Keratinocyte (primary cell): ENCODE measurements at regions not wholly inside any gene's neighbourhood (a gene's known extent, or its start where the extent isn't known, plus 50 kb on each side); places are given as distances from the start of the nearest gene placed in this dataset.

ENCODE experiments used
- EZH2 ChIP-seq: IDR thresholded peaks from one replicate; pipeline ENCODE4 v1.6.1; 2012; ENCODE audit warnings: inconsistent platforms, mild to moderate bottlenecking, low read length, moderate library complexity
- TF ChIP-seq, protein P1 (sequence below), 3 experiments: IDR thresholded peaks in 1 of 3; conservative IDR thresholded peaks in 1 of 3; optimal IDR thresholded peaks in 1 of 3; 2 replicates in 2 of 3; 3 replicates in 1 of 3; pipeline versions ENCODE3 to v1.5.1; 2011; ENCODE audit warnings: low read length in 3 of 3, mild to moderate bottlenecking in 3 of 3, moderate library complexity in 2 of 3, control low read depth in 1 of 3, inconsistent platforms in 1 of 3; ENCODE audit not compliant: insufficient read depth in 2 of 3; ENCODE audit errors: extremely low read depth in 1 of 3

DNA sequence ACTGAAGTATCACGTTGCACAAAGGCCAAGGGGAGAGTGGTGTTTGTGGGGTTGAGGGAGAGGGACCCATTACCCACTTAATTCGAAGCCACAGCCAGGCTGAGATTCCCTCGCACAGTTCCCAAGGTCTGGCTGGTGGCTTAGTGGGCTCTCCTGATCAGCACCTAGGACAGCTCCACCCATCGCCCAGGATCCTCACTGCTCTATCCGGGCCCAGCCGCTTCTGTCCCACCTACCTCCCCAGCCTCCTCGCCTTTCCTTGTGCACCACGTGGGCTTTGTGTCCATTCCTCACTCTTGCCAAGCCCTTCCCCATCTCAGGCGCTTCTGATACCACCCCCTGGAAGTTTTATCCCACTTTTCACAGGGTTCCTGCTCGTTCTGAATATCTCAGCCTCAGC lies 163.5 kb downstream of the CCT6B start:
- TF ChIP-seq, protein P1, sequence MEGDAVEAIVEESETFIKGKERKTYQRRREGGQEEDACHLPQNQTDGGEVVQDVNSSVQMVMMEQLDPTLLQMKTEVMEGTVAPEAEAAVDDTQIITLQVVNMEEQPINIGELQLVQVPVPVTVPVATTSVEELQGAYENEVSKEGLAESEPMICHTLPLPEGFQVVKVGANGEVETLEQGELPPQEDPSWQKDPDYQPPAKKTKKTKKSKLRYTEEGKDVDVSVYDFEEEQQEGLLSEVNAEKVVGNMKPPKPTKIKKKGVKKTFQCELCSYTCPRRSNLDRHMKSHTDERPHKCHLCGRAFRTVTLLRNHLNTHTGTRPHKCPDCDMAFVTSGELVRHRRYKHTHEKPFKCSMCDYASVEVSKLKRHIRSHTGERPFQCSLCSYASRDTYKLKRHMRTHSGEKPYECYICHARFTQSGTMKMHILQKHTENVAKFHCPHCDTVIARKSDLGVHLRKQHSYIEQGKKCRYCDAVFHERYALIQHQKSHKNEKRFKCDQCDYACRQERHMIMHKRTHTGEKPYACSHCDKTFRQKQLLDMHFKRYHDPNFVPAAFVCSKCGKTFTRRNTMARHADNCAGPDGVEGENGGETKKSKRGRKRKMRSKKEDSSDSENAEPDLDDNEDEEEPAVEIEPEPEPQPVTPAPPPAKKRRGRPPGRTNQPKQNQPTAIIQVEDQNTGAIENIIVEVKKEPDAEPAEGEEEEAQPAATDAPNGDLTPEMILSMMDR (optimal IDR thresholded peaks at IDR 0.05 in 1 of 3, IDR thresholded peaks at IDR 0.05 in 1 of 3, conservative IDR thresholded peaks at IDR 0.05 in 1 of 3; ENCODE audit: extremely low read depth in 1 of 3, insufficient read depth in 2 of 3, low read length in 3 of 3) = no peak
- no peak for TF ChIP-seq EZH2
